ENCODE measurements at regions not wholly inside any gene's neighbourhood (a gene's known extent, or its start where the extent isn't known, plus 50 kb on each side); places are given as distances from the start of the nearest gene placed in this dataset.

- no peak overlapping the region for H3K4me3 ChIP-seq (ENCODE audit: low read length)
- no peak for DNase-seq (ENCODE audit: low read depth)
- TF ChIP-seq CTCF (conservative IDR thresholded peaks at IDR 0.05; ENCODE audit: low read depth, low read length): no peak
These were observed 605.4 kb upstream of the GNPDA2 start for GRCh38 chr4:45331802-45332201.

GRCh38 chr4:45327544-45327943 lies 601.2 kb upstream of the GNPDA2 start:
- no peak for TF ChIP-seq CTCF (conservative IDR thresholded peaks at IDR 0.05; ENCODE audit: low read depth, low read length)
- DNase-seq (ENCODE audit: low read depth): no peak
- H3K4me3 ChIP-seq (ENCODE audit: low read length): no peak overlapping the region

DNA sequence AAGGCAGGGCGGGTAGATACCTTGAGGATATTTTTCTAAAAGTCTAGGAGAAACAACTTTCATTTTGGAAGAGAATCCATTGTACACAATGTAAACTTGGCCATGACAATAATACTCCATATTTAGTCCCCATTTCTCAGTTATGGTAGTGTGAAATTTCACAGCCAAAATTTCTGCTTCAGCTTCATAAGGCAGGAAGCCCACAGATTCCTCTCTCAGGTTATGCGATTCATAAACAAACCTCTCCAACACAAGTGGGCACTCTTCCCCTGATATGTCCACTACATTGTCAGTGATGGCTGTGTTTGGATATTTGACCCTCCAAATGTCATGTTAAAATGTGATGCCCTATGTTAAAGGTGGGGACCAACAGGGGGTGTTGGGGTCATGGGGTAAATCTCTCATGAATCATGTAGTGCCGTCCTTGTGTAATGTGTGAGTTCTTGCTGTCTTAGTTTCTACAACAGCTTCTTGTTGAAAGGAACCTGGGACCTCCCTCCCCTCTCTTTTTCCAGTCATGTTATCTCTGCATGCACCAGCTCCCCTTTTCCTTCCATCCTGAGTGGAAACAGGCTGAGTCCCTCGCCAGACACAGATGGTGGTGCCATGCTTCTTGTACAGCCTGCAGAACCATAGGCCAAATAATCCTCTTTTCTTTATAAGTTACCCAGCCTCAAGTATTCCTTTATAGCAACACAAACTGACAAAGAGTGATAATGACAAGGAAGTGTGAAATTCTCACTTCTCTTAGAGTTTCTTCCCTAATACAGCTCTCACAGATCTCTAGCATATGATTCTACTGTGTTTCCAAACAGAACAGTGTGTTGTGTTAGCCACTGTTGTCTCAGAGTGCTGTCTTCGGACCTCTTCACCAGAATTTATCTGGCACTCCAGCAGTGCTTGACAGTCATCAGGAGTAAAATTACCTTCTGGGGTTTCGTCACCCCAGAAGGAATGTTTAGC lies 598.4 kb upstream of the GNPDA2 start:
- no peak for DNase-seq (ENCODE audit: low read depth)
- TF ChIP-seq CTCF (conservative IDR thresholded peaks at IDR 0.05; ENCODE audit: low read depth, low read length): no peak

GRCh38 chr4:45323453-45324058 lies 597.2 kb upstream of the GNPDA2 start:
- TF ChIP-seq CTCF (conservative IDR thresholded peaks at IDR 0.05; ENCODE audit: low read depth, low read length): no peak
- no peak overlapping the region for H3K4me3 ChIP-seq (ENCODE audit: low read length)
- no peak for DNase-seq (ENCODE audit: low read depth)

More for the DNA sequence above, 598.4 kb upstream of the GNPDA2 start:
- H3K4me3 ChIP-seq (ENCODE audit: low read length): no peak overlapping the region

DNA sequence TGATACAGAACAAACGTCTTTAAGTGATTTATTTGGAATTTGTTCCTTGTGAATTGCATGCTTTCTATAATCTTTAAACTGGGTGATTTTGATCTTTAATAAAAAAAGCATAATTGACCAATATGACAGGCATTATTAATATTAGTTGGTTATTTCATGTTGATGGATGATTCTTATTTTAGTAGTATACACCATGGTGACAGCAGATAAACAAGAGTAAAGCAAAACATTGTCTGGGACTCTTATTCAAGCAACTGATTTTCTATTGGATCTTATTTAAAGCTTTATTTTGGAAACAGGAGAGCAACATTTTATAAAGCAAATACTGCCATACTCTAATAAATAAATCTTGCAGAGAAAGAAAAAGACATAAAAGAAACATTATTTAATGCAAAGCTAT lies 591.4 kb upstream of the GNPDA2 start:
- no peak for DNase-seq (ENCODE audit: low read depth)
- TF ChIP-seq CTCF (conservative IDR thresholded peaks at IDR 0.05; ENCODE audit: low read depth, low read length): no peak
- no peak overlapping the region for H3K4me3 ChIP-seq (ENCODE audit: low read length)

- H3K4me3 ChIP-seq (ENCODE audit: low read length): no peak overlapping the region
- DNase-seq (ENCODE audit: low read depth): peak; percentile 99
- TF ChIP-seq CTCF (conservative IDR thresholded peaks at IDR 0.05; ENCODE audit: low read depth, low read length): no peak
These were observed 590.9 kb upstream of the GNPDA2 start for GRCh38 chr4:45317276-45317675.
